ENCODE measurements at regions not wholly inside any gene's neighbourhood (a gene's known extent, or its start where the extent isn't known, plus 50 kb on each side); places are given as distances from the start of the nearest gene placed in this dataset.
"Not testable (repeated sequence)": the region's sequence is repeated elsewhere in the genome, so short reads cannot be mapped to it uniquely, and the experiment has no call there.

- Histone ChIP-seq H3K27ac (no peak overlapping the region), H3K4me3 (no peak overlapping the region), H3K36me3 (no peaks in the 10 kb centered on the region), H3K27me3 (replicated peaks) (no peaks in the 10 kb centered on the region), H3K4me1 (replicated peaks) (no peaks in the 10 kb centered on the region), H3K9me3 (replicated peaks) (no peaks in the 10 kb centered on the region)
- no peak for DNase-seq (ENCODE audit: low read depth in 1 of 2, low spot score in 2 of 2)
These were observed 98.5 kb upstream of the POGK start for GRCh38 chr1:166740668-166741276.

- no peaks in the 10 kb centered on the region for H3K9me3 ChIP-seq (replicated peaks)
- H3K27ac ChIP-seq, result no peak overlapping the region
- H3K4me3 ChIP-seq, result no peak overlapping the region
- no peak for DNase-seq (ENCODE audit: low read depth in 1 of 2, low spot score in 2 of 2)
- H3K36me3 ChIP-seq, result no peaks in the 10 kb centered on the region
- no peaks in the 10 kb centered on the region for H3K4me1 ChIP-seq (replicated peaks)
- H3K27me3 ChIP-seq (replicated peaks), result no peaks in the 10 kb centered on the region
These were observed 76.0 kb upstream of the POGK start for GRCh38 chr1:166763318-166763717.

- H3K27me3 ChIP-seq (replicated peaks), result no peaks in the 10 kb centered on the region
- no peak overlapping the region for H3K4me3 ChIP-seq
- H3K9me3 ChIP-seq (replicated peaks), result no peaks in the 10 kb centered on the region
- no peak for DNase-seq (ENCODE audit: low read depth in 1 of 2, low spot score in 2 of 2)
- no peaks in the 10 kb centered on the region for H3K36me3 ChIP-seq
- no peaks in the 10 kb centered on the region for H3K4me1 ChIP-seq (replicated peaks)
- no peak overlapping the region for H3K27ac ChIP-seq
These were observed 72.3 kb upstream of the POGK start for GRCh38 chr1:166766942-166767341.

- H3K4me3 ChIP-seq; H3K27ac ChIP-seq; DNase-seq (ENCODE audit: low read depth in 1 of 2, low spot score in 2 of 2); H3K9me3 ChIP-seq (replicated peaks); H3K36me3 ChIP-seq; H3K27me3 ChIP-seq (replicated peaks); H3K4me1 ChIP-seq (replicated peaks): not testable (repeated sequence)
These were observed 54.6 kb upstream of the POGK start for GRCh38 chr1:166784646-166785045.

DNA sequence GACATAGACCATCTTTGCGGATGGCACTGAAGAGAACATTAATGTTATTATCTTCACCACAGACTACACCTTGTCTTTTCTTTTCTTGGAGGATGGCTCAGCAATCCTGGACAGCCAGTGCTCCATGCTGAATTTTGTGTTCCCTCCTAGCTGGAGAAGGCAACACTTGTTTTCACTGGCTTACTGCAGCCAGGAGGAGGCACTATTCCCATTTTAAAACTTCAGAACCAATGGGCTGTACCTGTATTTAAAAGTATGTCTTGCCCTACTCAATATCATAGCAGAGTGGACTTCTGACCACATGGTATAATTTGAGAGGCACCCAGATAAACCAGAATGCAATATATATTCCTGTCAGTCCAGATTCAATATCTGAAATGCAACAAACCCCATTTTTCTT lies 53.3 kb upstream of the POGK start:
- no peak overlapping the region for H3K4me3 ChIP-seq
- DNase-seq (ENCODE audit: low read depth in 1 of 2, low spot score in 2 of 2), result no peak

GRCh38 chr1:166789286-166789685 lies 50.0 kb upstream of the POGK start:
- Histone ChIP-seq H3K27ac (no peak overlapping the region), H3K36me3 (no peaks in the 10 kb centered on the region), H3K27me3 (replicated peaks) (no peaks in the 10 kb centered on the region), H3K4me3 (no peak overlapping the region), H3K9me3 (replicated peaks) (no peaks in the 10 kb centered on the region), H3K4me1 (replicated peaks) (no peaks in the 10 kb centered on the region)
- DNase-seq (ENCODE audit: low read depth in 1 of 2, low spot score in 2 of 2), result no peak

More for the DNA sequence above, 53.3 kb upstream of the POGK start:
- H3K36me3 ChIP-seq, result no peaks in the 10 kb centered on the region
- no peak overlapping the region for H3K27ac ChIP-seq
- no peaks in the 10 kb centered on the region for H3K4me1 ChIP-seq (replicated peaks)
- no peaks in the 10 kb centered on the region for H3K9me3 ChIP-seq (replicated peaks)
- H3K27me3 ChIP-seq (replicated peaks), result 0 out of 2 replicates have a peak, but pooled peaks cover 4% of the 10 kb centered on the region

All from SJSA1 (cell line).